Mesendoderm (in vitro differentiated cells): ENCODE measurements at regions not wholly inside any gene's neighbourhood (a gene's known extent, or its start where the extent isn't known, plus 50 kb on each side); places are given as distances from the start of the nearest gene placed in this dataset.

Experiments
- DNase-seq: peaks from one replicate; pipeline ENCODE4 v3.0.0; 2013
- H2AK5ac ChIP-seq: 2 replicates; pipeline ENCODE4 v1.6.1; 2013; ENCODE audit warnings: low read length, inconsistent platforms
- H2BK120ac ChIP-seq: 2 replicates; pipeline ENCODE4 v1.6.1; 2013; ENCODE audit warnings: low read depth, mild to moderate bottlenecking, low read length, moderate library complexity, mixed read lengths
- H2BK15ac ChIP-seq: replicated peaks from 2 replicates; pipeline ENCODE4 v1.6.1; 2013; ENCODE audit warnings: low read depth, mild to moderate bottlenecking, moderate library complexity
- H2BK5ac ChIP-seq: 2 replicates; pipeline ENCODE4 v1.6.1; 2013; ENCODE audit warnings: low read length, inconsistent platforms
- H3K18ac ChIP-seq: 2 replicates; pipeline ENCODE4 v1.6.1; 2013; ENCODE audit warnings: mild to moderate bottlenecking, low read length, mixed read lengths
- H3K23ac ChIP-seq: one replicate; pipeline ENCODE4 v1.6.1; 2013; ENCODE audit warnings: low read length
- H3K27ac ChIP-seq: 2 replicates; pipeline ENCODE4 v1.5.1; 2013; ENCODE audit warnings: low read depth, mild to moderate bottlenecking, inconsistent platforms, low read length, moderate library complexity
- H3K27me3 ChIP-seq: 2 replicates; pipeline ENCODE4 v1.6.1; 2013; ENCODE audit warnings: low read length, control low read depth, mild to moderate bottlenecking, inconsistent platforms; ENCODE audit not compliant: insufficient read depth, poor library complexity
- H3K36me3 ChIP-seq: 2 replicates; pipeline ENCODE4 v1.6.1; 2013; ENCODE audit warnings: low read length, inconsistent platforms; ENCODE audit not compliant: control insufficient read depth, insufficient read depth
- H3K4ac ChIP-seq: one replicate; pipeline ENCODE4 v1.6.1; 2013; ENCODE audit warnings: low read depth, mild to moderate bottlenecking, low read length, moderate library complexity
- H3K4me1 ChIP-seq: 2 replicates; pipeline ENCODE4 v1.6.1; 2013; ENCODE audit warnings: low read depth, low read length, inconsistent platforms; ENCODE audit not compliant: control insufficient read depth
- H3K4me2 ChIP-seq: 2 replicates; pipeline ENCODE4 v1.6.1; 2013; ENCODE audit warnings: low read length
- H3K4me3 ChIP-seq: 2 replicates; pipeline ENCODE4 v1.5.1; 2013; ENCODE audit warnings: mild to moderate bottlenecking, low read length
- H3K56ac ChIP-seq: one replicate; pipeline ENCODE4 v1.6.1; 2013; ENCODE audit warnings: low read length
- H3K79me1 ChIP-seq: 2 replicates; pipeline ENCODE4 v1.6.1; 2013; ENCODE audit warnings: low read length, inconsistent platforms
- H3K79me2 ChIP-seq: 2 replicates; pipeline ENCODE4 v1.6.1; 2013; ENCODE audit warnings: mild to moderate bottlenecking, low read length; ENCODE audit not compliant: control insufficient read depth, insufficient read depth
- H3K9ac ChIP-seq: 2 replicates; pipeline ENCODE4 v1.6.1; 2013; ENCODE audit warnings: low read length, inconsistent platforms
- H4K5ac ChIP-seq: one replicate; pipeline ENCODE4 v1.6.1; 2013; ENCODE audit warnings: low read length
- H4K8ac ChIP-seq: one replicate; pipeline ENCODE4 v1.6.1; 2013; ENCODE audit warnings: low read depth, mild to moderate bottlenecking, control low read depth, low read length, moderate library complexity
- WGBS: extraction: QIAGEN DNeasy Blood & Tissue Kit; methylation state at CpG from one replicate; pipeline ENCODE4 v1.1.7; 2013; ENCODE audit warnings: low lambda C conversion rate, missing lambda C conversion rate; ENCODE audit not compliant: insufficient coverage; ENCODE audit errors: extremely low coverage; 5-methylcytosine and 5-hydroxymethylcytosine counted together

DNA sequence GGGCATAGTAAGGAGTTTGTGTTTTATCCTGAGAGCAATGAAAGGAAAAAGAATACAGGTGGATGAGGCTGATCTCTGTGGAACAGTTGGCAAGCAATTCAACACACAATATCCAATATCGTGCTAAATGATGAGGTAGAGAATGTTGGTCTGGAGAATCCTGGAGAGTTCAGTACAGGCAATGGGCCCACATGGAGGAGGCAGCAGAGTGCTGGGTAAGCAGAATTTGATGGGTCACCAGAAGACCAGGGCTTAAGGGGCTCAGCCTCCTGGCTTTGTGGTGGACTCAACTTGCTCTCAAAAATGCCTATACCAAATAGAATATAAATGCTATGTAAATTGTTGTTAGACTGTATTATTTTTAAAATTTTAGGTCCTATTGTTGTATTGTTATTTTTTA, 271.5 kb upstream of the JARID2 start:
- Histone ChIP-seq H2BK5ac (no peak overlapping the region), H3K4me1 (peaks cover 2% of the 10 kb centered on the region), H3K18ac (no peak overlapping the region), H3K27me3 (no peaks in the 10 kb centered on the region), H3K4me3 (no peak overlapping the region), H3K9ac (no peak overlapping the region), H3K23ac (no peak overlapping the region), H3K56ac (no peak overlapping the region), H2BK120ac (no peak overlapping the region), H4K8ac (no peak overlapping the region), H3K4ac (no peak overlapping the region), H2BK15ac (no peak overlapping the region), H3K4me2 (no peak overlapping the region), H3K27ac (no peak overlapping the region), H4K5ac (no peak overlapping the region), H2AK5ac (no peak overlapping the region), H3K36me3 (no peaks in the 10 kb centered on the region), H3K79me2 (no peaks in the 10 kb centered on the region), H3K79me1 (no peaks in the 10 kb centered on the region)
- no peak for DNase-seq
- WGBS: no CpG with 5 or more reads among the region's 1 CpG

DNA sequence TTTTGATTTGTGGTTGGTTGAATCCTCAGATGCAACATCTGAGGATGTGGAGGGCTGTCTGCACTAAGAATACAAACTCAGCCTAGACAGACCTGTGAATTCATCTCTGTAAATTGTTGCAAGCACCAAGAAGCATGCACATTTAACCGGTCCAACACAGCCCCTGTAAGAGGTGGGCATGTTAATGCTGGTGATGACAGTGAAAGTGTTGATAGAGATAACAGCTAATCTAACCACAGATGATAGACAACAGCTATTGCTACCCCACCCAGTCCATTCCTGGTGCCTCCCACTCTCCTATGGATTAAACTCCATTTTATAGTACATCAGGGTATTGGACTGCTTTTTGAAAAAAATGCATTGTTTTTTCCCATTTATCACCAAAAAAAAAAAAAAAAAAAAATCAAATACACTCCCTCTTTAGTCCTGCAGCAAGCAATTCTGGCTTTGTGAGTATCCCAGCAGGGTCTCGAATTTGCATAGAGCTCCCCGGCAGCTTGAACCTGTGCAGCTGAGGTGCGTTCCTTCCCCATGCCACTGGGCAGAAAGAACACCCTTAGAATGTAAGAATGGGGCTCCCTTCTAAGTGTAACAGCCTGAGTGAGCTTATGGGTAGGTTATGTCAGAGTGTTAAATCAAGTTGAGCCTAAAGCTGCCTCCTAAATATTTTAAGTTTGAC, 270.9 kb upstream of the JARID2 start:
- Histone ChIP-seq H3K27me3 (no peaks in the 10 kb centered on the region), H3K79me1 (no peaks in the 10 kb centered on the region), H3K4ac (no peak overlapping the region), H2BK15ac (no peak overlapping the region), H3K27ac (no peak overlapping the region), H2AK5ac (no peak overlapping the region), H2BK5ac (no peak overlapping the region), H3K4me3 (no peak overlapping the region), H3K4me1 (peaks cover 2% of the 10 kb centered on the region), H3K56ac (no peak overlapping the region), H4K8ac (no peak overlapping the region), H3K9ac (no peak overlapping the region), H2BK120ac (no peak overlapping the region), H3K4me2 (no peak overlapping the region), H3K18ac (no peak overlapping the region), H3K79me2 (no peaks in the 10 kb centered on the region), H4K5ac (no peak overlapping the region), H3K23ac (no peak overlapping the region), H3K36me3 (no peaks in the 10 kb centered on the region)
- no CpG with 5 or more reads among the region's 4 CpGs for whole genome bisulfite sequencing
- no peak for DNase-seq

- no peak overlapping the region for H4K8ac ChIP-seq
- no peak overlapping the region for H4K5ac ChIP-seq
- H2AK5ac ChIP-seq: no peak overlapping the region
- H3K36me3 ChIP-seq: no peaks in the 10 kb centered on the region
- no peak overlapping the region for H3K9ac ChIP-seq
- H3K56ac ChIP-seq: no peak overlapping the region
- H3K79me1 ChIP-seq: no peaks in the 10 kb centered on the region
- H3K27me3 ChIP-seq: no peaks in the 10 kb centered on the region
- H2BK15ac ChIP-seq: no peak overlapping the region
- WGBS: no CpG with 5 or more reads among the region's 4 CpGs
- no peak overlapping the region for H3K23ac ChIP-seq
- H3K27ac ChIP-seq: no peak overlapping the region
- H3K4ac ChIP-seq: no peak overlapping the region
- H3K79me2 ChIP-seq: no peaks in the 10 kb centered on the region
- H3K4me2 ChIP-seq: no peak overlapping the region
- no peak overlapping the region for H2BK5ac ChIP-seq
- H2BK120ac ChIP-seq: no peak overlapping the region
- no peak for DNase-seq
- no peak overlapping the region for H3K4me3 ChIP-seq
- no peak overlapping the region for H3K18ac ChIP-seq
- H3K4me1 ChIP-seq: peaks cover 2% of the 10 kb centered on the region
Observed at GRCh38 chr6:14975471-14975817, 270.4 kb upstream of the JARID2 start.

DNA sequence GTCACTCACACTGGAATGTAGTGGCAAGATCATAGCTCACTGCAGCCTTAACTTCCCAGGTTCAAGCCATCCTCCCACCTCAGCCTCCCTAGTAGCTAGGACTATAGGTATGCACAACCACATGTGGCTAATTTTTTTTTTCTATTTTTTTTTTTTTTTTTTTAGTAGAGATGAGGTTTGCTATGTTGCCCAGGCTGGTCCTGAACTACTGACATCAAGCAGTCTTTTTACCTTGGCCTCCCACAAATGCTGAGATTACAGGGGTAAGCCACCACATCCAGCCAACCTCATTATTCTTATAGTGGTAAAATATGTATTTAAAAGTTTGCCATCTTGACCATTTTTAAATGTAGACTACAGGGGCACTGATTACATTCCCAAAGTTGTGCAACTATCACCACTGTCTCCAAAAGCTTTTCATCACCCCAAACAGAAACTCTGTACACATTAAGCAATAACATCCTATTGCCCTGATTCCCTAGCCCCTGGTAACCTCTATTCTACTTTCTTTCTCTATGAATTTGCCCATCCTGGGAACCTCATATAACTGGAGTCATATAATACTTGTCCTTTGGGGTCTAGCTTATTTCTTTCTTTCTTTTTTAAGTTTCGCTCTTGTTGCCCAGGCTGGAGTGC, 268.0 kb upstream of the JARID2 start:
- no peak overlapping the region for H2AK5ac ChIP-seq
- no peak overlapping the region for H4K8ac ChIP-seq
- no peak overlapping the region for H2BK15ac ChIP-seq
- no peak overlapping the region for H3K4ac ChIP-seq
- H3K4me1 ChIP-seq: peaks cover 2% of the 10 kb centered on the region
- no peak overlapping the region for H4K5ac ChIP-seq
- no peak overlapping the region for H2BK120ac ChIP-seq
- no peak overlapping the region for H3K4me3 ChIP-seq
- no peak overlapping the region for H2BK5ac ChIP-seq
- DNase-seq: no peak
- H3K27ac ChIP-seq: no peak overlapping the region
- H3K27me3 ChIP-seq: no peaks in the 10 kb centered on the region
- H3K18ac ChIP-seq: no peak overlapping the region
- H3K56ac ChIP-seq: no peak overlapping the region
- no CpG with 5 or more reads among the region's 1 CpG for WGBS
- no peak overlapping the region for H3K4me2 ChIP-seq
- H3K79me1 ChIP-seq: no peaks in the 10 kb centered on the region
- no peaks in the 10 kb centered on the region for H3K79me2 ChIP-seq
- no peaks in the 10 kb centered on the region for H3K36me3 ChIP-seq
- no peak overlapping the region for H3K23ac ChIP-seq
- no peak overlapping the region for H3K9ac ChIP-seq

GRCh38 chr6:14981960-14982359, 263.9 kb upstream of the JARID2 start:
- no CpG with 5 or more reads among the region's 8 CpGs for WGBS
- H2BK15ac ChIP-seq: no peak overlapping the region
- no peaks in the 10 kb centered on the region for H3K36me3 ChIP-seq
- H3K56ac ChIP-seq: no peak overlapping the region
- no peak for DNase-seq
- H3K79me1 ChIP-seq: no peaks in the 10 kb centered on the region
- no peak overlapping the region for H3K4ac ChIP-seq
- H3K79me2 ChIP-seq: no peaks in the 10 kb centered on the region
- no peak overlapping the region for H3K4me2 ChIP-seq
- H3K4me1 ChIP-seq: no peaks in the 10 kb centered on the region
- no peaks in the 10 kb centered on the region for H3K27me3 ChIP-seq
- H3K4me3 ChIP-seq: no peak overlapping the region
- H2BK5ac ChIP-seq: no peak overlapping the region
- H3K27ac ChIP-seq: no peak overlapping the region
- no peak overlapping the region for H2BK120ac ChIP-seq
- no peak overlapping the region for H2AK5ac ChIP-seq
- H3K23ac ChIP-seq: no peak overlapping the region
- no peak overlapping the region for H4K8ac ChIP-seq
- H4K5ac ChIP-seq: no peak overlapping the region
- no peak overlapping the region for H3K9ac ChIP-seq
- no peak overlapping the region for H3K18ac ChIP-seq
